Glomerular visceral epithelial cell (primary cell): ENCODE measurements at regions not wholly inside any gene's neighbourhood (a gene's known extent, or its start where the extent isn't known, plus 50 kb on each side); places are given as distances from the start of the nearest gene placed in this dataset.
"Not testable (repeated sequence)": the region's sequence is repeated elsewhere in the genome, so short reads cannot be mapped to it uniquely, and the experiment has no call there.

ENCODE experiments used
- DNase-seq: peaks from one replicate; pipeline ENCODE4 v3.0.0-alpha.2; 2016; ENCODE audit errors: extremely low spot score

GRCh38 chr6:106884576-106884975, 90.0 kb downstream of the CD24 start:
- DNase-seq, result no peak

- DNase-seq, result no peak
Measured at GRCh38 chr6:106883808-106884262, 90.7 kb downstream of the CD24 start.

- no peak for DNase-seq
Measured at GRCh38 chr6:106882601-106883518, 91.7 kb downstream of the CD24 start.

- DNase-seq, result no peak
Measured at GRCh38 chr6:106882138-106882537, 92.4 kb downstream of the CD24 start.

- no peak for DNase-seq
Measured at GRCh38 chr6:106880952-106881351, 93.6 kb downstream of the CD24 start.

- no peak for DNase-seq
Measured at GRCh38 chr6:106875782-106876321, 98.7 kb downstream of the CD24 start.

- no peak for DNase-seq
Measured at GRCh38 chr6:106874481-106874880, 100.0 kb downstream of the CD24 start.

- peak; percentile 26 for DNase-seq
Measured at GRCh38 chr6:106872049-106872448, 102.5 kb downstream of the CD24 start.

- DNase-seq, result peak; percentile 71
Measured at GRCh38 chr6:106870824-106871717, 103.5 kb downstream of the CD24 start.

GRCh38 chr6:106870069-106870468, 104.5 kb downstream of the CD24 start:
- peak; percentile 93 for DNase-seq

- no peak for DNase-seq
Measured at GRCh38 chr6:106869203-106869602, 105.3 kb downstream of the CD24 start.

GRCh38 chr6:106866875-106867658, 107.5 kb downstream of the CD24 start:
- DNase-seq, result no peak

GRCh38 chr6:106862858-106863257, 111.7 kb downstream of the CD24 start:
- DNase-seq, result no peak

GRCh38 chr6:106860940-106861339, 113.6 kb downstream of the CD24 start:
- no peak for DNase-seq

- peak; percentile 59 for DNase-seq
Measured at GRCh38 chr6:106858653-106859092, 115.9 kb downstream of the CD24 start.

GRCh38 chr6:106857771-106858652, 116.5 kb downstream of the CD24 start:
- no peak for DNase-seq

- not testable (repeated sequence) for DNase-seq
Measured at GRCh38 chr6:106857310-106857709, 117.2 kb downstream of the CD24 start.

- no peak for DNase-seq
Measured at GRCh38 chr6:106856227-106856874, 118.2 kb downstream of the CD24 start.

- no peak for DNase-seq
Measured at GRCh38 chr6:106855117-106855516, 119.4 kb downstream of the CD24 start.
